Ammon's horn (tissue), 1 donor: ENCODE measurements at regions not wholly inside any gene's neighbourhood (a gene's known extent, or its start where the extent isn't known, plus 50 kb on each side); places are given as distances from the start of the nearest gene placed in this dataset.
A peak's percentile ranks its signal among the peaks of the same experiment; 100 is the strongest.

Experiments
- DNase-seq: peaks from one replicate; pipeline ENCODE4 v3.0.0-alpha.2; 2016; ENCODE audit warnings: low spot score

DNA sequence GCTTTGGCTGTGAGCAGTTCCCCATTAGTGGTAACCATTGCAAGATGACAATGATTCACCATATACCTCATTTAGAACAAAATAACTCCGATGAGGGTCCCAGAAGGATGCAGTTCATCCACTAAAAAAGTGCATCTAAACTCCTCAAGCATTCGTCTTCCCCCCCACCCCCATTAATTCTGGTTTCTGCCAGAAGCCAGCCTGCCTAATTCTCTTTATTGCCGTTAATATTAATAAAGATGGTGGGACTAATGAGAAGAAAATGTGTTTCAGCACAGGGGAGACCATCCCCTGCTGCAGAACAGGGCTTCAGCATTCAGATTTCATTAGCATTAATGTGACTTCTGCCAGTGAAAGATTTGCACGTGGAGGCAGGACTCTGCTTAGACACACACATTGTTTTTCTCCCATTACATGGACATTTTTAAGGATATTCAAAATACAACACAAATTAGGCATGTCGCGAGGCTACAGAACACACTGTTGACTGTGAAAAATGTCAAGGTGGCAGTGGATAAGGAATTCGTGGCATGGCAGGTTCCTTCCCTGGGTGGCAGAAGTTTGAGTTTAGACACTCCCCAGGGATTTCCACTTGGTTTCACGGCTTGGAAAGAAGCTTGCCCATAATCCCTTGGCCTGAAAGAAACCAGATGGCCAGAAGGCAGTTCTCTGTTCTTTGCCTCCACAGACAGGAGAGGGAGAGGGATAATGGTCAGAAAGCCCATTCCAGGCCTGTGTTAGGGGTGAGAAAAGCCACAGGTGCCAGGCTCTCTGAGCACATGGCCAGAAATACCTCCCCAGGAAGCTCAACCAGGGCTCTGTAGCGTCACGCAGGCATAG is 236.5 kb downstream of the FOXO1 start:
- no peak for DNase-seq

DNA sequence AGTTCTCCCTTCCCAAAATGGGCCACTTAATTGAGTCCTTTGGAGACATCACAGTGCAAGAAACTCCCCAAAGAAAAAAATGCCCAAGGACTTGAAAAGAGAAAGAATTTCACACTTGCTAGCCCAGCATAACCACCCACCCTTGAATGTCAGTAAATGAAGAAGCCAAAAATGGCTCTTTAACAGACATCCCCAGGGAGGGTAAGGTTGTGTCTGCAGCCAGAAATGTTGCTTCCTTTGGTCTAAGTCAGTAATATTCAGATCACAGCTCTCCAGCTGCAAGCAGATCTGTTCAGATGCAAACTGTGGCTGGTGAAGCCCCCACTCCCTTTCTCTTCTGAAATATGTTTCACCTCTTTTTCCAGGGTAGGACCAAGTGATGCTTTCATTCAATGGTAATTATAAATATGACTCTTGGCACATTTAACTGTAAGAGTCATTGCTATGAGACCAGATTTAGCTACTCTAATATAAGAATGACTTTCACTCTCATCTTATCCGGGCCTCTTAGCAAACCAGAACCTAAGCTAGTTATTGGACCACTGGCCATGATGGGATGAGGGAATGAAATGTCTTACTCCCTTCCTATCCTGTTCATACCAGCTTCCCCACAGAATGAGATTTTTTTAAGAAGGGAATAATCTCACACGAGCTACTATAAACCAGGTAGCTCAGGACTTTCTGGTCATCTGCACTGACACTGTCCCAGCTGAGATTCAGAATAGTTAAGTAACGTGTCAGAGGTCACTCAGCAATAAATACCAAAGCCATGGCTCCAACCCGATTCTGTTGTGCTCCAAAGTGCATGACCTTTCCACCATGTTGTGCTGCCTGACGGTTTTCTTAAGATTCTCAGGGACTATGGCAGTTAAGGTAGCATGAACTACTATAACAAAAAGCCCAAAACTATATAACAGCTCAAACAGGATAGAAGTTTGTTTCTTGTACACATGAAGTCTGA is 234.1 kb downstream of the FOXO1 start:
- no peak for DNase-seq

DNA sequence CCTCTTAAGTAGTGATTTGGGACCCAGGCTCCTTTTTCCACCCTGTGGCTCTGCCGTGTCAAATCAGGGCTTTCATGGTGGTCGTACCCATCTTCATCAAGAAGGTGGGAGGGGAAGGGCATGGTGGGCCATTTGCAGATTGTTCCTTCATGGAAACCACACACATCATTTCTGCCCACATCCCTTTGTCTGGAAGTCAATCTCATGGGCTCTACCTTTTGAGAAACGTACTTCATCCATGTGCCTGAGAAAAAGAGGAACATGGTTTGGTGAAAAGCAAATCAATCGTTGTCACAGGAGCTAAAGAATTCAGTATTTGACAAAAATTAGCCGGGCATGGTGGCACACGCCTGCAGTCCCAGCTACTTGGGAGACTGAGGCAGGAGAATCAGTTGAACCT is 233.4 kb downstream of the FOXO1 start:
- no peak for DNase-seq

DNA sequence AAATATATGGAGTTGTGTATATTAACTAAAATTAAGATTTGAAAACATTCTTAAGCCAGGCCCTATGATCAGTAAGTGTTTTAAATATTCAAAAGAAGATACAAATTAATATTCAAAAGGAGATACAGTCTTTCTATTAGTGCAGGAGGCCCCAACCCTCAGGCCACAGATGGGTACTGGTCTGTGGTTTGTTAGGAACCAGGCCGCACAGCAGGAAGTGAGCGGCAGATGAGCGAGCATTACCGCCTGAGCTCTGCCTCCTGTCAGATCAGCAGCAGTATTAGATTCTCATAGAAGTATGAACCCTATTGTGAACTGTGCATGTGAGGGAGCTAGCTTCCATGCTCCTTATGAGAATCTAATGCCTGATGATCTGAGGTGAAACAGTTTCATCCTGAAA is 232.9 kb downstream of the FOXO1 start:
- DNase-seq: no peak

DNA sequence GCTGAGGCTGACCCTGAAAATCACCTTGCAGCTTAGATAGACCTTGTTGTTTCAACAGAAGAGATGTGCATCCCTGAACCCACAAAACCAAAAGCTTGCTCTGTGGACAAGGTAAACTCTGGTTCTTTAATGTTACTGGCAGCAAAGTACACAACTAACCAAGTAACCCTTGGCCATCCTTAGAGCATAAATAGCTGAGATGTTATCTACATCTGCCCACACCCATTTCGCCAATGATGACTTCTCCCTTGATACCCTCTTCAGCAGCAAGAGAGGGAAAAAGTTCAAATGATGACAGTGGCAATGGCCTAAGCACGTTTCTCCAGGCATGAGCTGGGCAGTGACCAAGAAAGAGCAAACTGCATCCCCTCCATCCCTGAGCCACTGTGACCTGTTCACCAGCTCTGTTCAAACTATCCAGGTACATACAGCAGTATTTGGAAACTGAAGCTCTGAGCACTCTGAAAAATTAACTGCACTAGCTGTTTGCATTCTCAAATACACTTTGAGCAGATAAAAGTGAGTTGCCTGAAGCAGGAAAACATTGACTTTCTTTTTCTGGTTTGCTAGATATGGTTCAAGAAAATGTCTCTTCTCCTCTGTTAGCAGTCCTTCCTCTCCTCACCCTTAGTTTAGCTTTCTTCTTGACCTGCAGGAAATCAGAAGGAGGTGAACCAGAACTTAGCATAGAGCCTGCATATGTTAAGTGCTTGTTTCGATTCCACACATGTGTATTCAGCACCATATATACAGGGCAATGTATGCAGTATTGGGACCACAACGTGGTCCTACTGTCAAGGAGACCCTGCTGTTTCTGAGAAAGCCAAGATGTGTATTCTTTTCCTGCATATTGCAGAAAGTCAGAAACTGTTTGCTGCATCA is 231.7 kb downstream of the FOXO1 start:
- no peak for DNase-seq

DNA sequence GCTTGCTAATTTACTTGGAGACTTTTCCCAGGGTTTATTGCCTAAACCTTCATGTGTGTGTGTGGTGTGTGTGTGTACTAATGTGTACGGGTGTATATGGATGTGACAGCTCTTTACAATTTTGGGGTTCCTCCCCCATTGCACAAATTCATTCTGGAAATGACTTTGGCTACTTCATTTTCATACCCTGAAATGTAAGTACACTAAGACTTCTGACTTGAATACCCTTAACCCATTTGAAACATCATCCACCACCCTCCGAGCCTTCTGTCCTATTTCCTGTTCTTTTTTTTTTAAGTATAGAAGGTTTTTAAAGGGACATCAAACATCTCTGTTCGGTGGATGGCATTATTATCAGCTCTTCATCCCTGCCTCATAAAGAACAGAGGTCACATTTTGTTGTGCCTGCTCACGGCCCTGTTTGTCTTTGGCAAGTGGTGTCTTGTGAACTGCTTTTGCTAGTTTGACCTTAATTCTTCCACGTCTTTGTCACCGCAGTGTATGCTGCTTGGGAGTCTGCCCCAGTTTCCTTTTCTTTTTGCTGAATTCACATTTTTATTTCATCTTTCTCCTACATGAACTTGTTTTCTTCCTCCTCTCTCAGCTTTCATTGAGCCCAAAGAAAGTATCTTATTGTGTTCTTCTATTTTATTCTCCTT is 228.3 kb downstream of the FOXO1 start:
- no peak for DNase-seq

DNA sequence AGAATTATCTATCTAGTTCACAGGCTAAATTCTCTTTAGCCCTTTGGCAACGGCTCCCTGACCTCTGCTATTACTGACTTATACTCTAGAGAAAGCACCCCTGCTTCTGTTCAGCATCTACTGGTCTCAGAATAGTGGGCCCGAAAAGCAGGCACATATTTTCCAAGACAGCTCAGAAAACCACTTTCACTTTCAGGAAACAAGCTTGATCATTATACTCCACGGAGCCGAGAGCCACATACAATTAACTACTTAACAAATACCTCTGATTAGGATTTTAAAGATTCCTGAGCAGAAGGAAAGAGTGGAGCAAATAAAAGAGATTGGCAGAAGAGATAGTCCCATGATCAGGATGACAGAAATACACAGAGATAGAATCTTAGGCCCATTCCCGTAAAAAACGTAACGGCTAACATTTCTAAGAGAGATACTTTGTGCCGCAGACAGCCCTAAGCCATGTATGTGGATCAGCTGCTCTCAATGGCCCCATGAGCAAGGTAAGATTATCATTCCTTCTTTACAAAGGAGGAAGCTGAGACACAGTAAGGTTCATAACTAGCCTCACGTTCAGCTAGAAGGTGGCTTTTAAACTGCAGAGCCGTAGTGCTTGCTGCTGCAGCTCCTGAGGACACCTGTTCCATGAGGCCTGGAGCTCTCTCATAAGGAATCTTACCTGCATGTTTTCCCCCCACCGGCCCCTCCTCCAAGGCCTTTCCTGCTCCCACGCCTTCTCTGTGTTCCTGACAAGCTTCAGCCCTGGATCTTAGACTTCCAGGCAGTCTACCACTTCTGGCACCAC is 227.2 kb downstream of the FOXO1 start:
- DNase-seq: no peak

DNA sequence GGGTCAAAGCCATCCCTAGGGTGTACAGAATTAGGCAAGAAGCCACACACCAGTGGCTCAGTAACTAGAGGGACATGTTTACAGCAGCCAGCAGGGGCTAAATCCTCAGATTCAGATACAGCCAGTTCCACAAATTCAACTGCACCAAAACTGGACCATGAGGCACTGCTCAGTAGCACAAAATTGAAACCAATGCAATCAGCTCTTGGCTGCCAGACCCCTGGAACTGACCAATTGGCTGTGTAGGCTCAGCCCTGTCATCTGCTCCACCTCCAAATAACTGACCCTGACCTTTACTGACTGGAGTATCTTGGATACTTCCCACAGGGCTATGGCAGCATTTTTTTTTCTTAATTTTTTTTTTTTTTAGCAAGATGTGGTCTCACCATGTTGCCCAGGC is 226.5 kb downstream of the FOXO1 start:
- DNase-seq: no peak

DNA sequence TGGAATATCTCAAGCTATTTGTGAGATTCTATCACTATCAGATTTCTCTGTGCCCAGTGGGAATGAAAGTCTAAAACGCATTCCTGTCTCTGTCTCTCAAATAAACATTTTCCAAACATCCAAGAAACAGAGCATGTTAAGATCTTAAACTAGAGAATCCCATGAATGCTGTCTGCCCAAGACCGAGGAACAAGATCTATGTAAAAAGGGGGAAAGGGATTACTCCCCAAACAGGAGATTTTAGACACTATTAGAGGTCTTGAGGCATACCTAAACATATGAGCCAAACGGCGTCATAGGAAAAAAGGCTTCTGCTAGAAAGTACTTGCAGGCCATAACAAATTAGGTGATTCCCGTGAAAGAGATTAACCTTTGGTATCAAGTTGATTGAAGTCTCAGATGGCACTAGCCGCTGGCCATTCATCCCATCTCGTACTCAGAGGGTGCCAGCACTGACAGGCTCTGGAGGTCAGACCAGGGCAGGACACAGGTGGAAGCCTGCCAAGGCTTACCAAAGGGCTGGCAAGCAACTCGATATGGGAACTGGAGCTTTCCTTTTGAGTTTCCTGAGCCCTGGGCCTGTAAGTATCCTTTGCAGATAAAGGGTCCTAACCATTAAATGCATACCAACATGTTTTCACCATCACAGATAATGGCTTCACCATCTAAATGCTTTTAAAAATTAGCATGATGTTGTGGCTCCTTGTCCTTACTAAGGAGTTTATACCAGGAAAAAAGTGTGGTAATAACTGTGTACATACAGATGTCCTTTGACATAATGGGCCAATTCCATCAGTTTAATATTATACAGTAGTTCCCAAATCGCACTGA is 225.2 kb downstream of the FOXO1 start:
- peak; percentile 85 for DNase-seq

DNA sequence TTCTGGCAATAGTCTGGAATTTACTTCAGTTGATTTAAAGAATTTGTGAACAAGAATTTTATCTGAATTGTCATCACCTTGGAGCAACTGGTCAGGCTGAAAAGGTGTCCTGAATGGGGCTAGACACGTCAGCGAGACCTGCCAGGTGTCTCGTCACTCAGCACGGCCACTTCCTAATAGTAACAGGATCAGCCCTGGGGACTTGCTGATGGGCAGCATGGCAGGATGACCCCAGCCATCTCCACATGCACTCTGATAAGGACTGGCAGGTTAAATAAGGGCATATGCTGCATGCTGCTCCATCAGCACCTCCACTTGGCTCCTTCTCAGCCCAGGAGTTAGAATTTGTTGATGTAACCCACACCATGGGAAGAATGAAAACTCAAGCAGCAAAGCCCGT is 224.2 kb downstream of the FOXO1 start:
- DNase-seq: no peak

DNA sequence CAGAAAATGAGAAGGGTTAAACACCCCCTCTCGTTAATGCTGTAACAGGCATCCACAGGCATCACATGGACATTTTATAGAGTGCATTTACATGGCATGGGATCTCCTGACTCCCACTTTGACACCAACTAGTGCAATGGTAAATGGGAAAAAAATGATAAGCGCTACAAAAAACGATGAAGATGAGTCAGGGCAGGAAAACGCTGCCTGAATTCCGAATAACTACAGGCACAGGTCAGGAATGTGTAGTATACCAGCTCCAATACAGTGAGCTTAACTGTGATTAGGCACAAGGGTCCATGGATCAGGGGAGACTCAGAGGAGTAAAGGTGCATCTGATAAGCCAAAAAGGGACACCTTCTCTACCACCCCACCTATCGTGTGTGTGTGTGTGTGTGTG is 223.6 kb downstream of the FOXO1 start:
- no peak for DNase-seq

DNA sequence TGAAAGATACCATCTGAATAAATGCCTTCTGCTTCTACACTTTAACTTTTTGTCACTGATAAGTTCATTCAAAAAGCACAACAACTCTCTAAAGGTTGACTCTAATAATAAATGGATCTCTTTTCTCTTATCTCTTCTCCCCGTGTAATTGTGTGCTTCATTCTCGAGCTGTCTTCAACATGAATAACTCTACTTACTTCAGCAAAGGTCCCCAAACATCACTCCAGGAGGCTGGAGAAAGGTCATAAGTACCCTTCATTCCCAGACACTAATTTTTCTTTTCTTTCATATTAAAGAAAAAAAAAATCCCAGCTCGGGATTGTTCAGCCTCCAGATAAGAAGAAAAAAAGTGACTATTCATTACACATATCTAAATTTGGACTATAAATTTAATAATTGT is 222.2 kb downstream of the FOXO1 start:
- DNase-seq: no peak

DNA sequence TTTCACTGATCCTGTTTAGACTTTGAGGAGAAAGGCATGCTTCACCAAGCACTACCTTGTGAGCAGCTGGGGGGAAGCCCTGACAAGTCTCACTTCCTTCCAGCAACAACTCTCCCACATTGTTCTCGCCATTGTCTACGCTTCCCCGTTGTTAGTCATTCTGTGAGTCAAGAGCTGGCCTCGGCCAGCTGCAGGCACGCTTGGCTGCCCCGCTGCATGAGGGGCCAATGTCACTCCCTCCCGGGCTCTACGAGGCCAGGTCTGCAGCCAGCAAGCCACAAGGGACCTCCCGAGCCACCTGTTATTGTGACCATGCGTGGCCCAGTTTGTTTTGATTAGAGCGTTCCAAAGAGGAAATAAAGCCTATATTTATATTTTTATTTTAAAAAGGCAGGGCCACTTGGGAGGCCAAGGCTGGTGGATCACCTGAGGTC is 220.9 kb downstream of the FOXO1 start:
- peak; percentile 52 for DNase-seq

DNA sequence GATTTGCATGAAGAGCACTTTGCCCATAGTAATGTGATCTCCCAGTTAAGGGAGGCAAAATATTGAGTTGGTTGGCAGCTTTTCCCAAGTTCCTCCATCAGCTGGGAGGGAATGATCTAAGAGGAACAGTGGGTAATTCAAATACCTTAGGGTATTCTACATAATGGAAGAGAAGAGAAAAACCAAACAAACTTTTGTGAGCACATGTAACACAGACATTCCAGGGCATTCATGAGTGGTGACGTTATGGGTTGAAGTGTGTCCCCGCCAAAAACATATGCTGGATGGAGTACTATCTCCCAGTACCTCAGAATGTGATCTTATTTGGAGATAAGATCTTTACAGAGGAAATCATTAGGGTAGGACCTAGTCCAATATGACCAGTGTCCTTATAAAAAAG is 220.1 kb downstream of the FOXO1 start:
- no peak for DNase-seq

DNA sequence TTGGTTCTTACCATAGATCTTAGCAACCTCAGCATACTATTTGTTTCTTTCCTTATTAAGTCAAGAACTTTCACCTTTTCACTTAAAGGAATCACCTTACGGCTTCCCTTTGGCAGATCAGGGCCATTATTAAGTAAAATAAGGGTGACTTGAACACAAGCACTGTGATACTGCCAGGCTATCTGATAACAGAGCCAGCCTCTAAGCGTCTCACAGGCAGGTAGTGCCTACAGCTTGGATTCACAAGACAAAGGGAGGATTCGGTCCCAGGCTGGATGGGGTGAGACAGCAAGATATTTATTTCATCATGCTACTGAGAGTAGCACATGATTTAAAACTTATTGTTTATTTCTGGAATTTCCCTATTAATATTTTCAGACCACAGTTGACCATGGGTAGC is 218.6 kb downstream of the FOXO1 start:
- DNase-seq: no peak

DNA sequence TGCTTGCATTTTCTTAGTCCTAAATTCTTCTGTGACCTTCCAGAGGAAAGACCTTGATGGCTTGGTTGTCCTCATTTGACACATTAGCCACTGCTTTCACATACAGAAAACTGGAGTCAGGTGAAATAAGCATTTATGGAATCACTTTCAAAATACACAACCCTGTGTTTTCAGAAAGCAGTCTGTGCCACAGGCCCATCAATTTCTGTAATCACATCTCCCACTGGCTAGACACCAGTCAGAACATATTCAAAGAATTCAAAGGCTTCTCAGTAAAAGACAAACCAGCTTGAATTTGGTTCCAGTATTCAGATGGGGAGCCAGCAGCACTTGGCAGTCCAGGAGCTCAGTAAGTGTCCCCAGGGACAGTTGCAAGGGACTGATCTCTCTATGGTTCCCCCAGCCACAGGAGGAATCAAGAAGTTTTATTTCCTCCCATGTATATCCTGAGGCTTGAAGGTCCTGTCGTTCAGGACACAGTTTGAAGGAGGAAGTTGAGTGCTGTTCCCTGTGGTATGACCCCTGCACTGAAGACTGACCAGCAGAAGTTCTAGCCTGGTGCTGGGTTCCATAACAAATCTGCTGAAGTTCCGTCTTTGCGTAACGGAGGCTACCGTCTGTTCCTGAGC is 214.3 kb downstream of the FOXO1 start:
- DNase-seq: peak; percentile 67

DNA sequence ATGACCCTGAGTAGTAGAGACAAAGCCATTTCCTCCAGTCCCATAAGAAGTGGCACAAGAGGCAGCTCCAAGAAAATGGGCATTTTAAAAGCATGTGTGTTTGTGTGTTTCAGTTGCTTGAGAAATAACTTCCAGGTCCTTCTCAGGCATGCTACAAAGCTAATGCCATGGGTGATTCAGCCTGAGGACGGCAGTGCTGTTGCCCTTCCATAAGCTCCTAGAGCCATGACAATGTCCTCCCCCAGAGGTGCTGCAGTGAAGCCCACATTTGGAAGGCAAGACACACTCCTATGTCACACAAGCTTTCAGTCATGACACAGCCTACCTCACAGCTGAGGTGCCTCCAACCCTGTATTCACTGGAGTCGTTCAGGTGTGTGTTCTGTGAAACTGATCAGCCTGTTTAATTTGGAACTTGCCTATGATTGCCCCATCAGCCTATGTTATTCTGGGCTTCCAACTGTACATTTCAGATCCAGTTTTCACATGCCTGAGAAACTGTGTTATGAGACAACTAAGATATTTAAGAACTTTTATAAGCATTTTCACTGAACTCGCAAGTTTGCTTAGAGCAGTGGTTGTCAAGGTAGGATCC is 213.6 kb downstream of the FOXO1 start:
- no peak for DNase-seq

DNA sequence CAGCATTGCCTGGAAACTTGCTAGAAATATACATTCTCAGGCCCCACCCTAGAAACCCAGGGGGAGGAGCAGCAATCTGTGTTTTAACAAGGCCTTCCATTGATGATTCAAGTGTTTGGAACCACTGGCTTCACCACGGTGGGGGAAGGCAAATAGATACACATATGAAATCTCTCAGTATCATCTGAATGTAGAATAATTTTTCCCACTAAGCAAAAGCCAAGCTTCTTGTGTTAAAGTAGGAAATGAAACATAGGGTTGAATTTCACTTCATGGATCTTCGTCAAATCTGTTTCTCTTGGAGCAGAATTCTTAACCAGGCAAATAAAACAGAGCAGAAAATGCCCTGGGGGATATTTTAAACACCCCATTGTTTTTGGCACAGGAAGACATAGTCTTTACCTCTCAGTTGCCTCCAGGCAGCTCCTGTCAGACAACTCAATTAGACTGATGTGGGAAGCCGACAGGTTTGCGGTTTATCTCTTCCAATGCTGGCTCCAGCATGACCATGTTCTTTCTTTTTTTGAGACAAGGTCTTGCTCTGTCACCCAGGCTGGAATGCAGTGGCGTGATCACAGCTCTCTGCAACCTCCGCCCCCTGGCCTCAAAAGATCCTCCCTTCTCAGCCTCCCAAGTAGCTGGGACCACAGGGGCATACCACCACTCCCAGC is 213.0 kb downstream of the FOXO1 start:
- no peak for DNase-seq
